ENCODE measurements at regions not wholly inside any gene's neighbourhood (a gene's known extent, or its start where the extent isn't known, plus 50 kb on each side); places are given as distances from the start of the nearest gene placed in this dataset.

GRCh38 chr10:6726924-6727323 is 146.8 kb upstream of the PRKCQ start:
- H3K9me3 ChIP-seq (ENCODE audit: insufficient read depth, low read length): no peaks in the 10 kb centered on the region
- H3K27me3 ChIP-seq (ENCODE audit: insufficient read depth, insufficient read length): no peaks in the 10 kb centered on the region
- no peak overlapping the region for H3K9ac ChIP-seq (ENCODE audit: insufficient read length, low read depth)
- H3K36me3 ChIP-seq (ENCODE audit: insufficient read depth, insufficient read length, low read length): no peaks in the 10 kb centered on the region
- TF ChIP-seq YY1 (IDR thresholded peaks at IDR 0.05; ENCODE audit: insufficient read depth, insufficient read length) (no peak), SUZ12 (IDR thresholded peaks at IDR 0.05; ENCODE audit: extremely low read depth, insufficient read depth, insufficient read length) (no peak), ZNF274 (IDR thresholded peaks at IDR 0.05; ENCODE audit: low read depth, low read length) (no peak)
- H3K4me1 ChIP-seq (ENCODE audit: insufficient read depth, insufficient read length): no peaks in the 10 kb centered on the region
- no peak for DNase-seq (ENCODE audit: low read depth, low spot score)
- H3K4me3 ChIP-seq (ENCODE audit: insufficient read length, low read depth): no peak overlapping the region

- Histone ChIP-seq H3K4me3 (ENCODE audit: insufficient read length, low read depth) (no peak overlapping the region), H3K36me3 (ENCODE audit: insufficient read depth, insufficient read length, low read length) (no peaks in the 10 kb centered on the region), H3K4me1 (ENCODE audit: insufficient read depth, insufficient read length) (no peaks in the 10 kb centered on the region), H3K9ac (ENCODE audit: insufficient read length, low read depth) (no peak overlapping the region), H3K9me3 (ENCODE audit: insufficient read depth, low read length) (peaks cover 8% of the 10 kb centered on the region; the same call in 1 of the 2 replicates), H3K27me3 (ENCODE audit: insufficient read depth, insufficient read length) (no peaks in the 10 kb centered on the region)
- DNase-seq (ENCODE audit: low read depth, low spot score): no peak
- no peak for TF ChIP-seq ZNF274 (IDR thresholded peaks at IDR 0.05; ENCODE audit: low read depth, low read length)
- TF ChIP-seq SUZ12 (IDR thresholded peaks at IDR 0.05; ENCODE audit: extremely low read depth, insufficient read depth, insufficient read length): no peak
- no peak for TF ChIP-seq YY1 (IDR thresholded peaks at IDR 0.05; ENCODE audit: insufficient read depth, insufficient read length)
These were observed 142.5 kb upstream of the PRKCQ start for GRCh38 chr10:6722616-6723004.

DNA sequence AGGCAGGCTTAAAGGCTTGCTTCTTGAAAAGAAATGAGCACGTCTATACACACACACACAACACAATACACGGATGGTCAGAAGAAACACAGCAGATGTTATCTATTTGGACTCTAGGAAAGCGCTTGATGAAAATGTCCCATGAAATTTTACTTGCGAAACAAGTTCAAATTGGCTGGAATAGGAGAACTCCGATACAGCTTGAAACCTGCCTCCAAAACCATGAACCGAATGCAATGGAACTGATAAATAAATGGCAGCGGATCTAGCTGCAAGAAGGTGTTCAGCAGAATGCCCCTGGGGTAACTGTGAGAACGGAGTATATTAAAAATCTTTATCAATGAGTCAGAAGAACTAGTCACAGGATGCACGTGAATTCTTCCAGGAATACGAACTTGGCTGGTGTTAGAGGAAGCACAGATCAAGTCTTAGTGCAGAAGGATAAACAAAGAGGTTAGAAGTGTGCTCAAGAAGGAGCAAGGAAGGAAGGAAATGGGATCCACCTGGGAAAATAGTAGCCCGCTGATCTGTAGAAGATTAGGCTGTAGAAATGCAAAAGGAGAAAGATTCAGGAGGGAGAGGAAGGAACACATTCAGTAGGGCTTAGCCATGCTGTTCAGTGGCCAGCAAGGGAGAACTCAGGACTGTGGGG is 142.0 kb upstream of the PRKCQ start:
- Histone ChIP-seq H3K36me3 (ENCODE audit: insufficient read depth, insufficient read length, low read length) (no peaks in the 10 kb centered on the region), H3K4me3 (ENCODE audit: insufficient read length, low read depth) (no peak overlapping the region), H3K9ac (ENCODE audit: insufficient read length, low read depth) (no peak overlapping the region), H3K9me3 (ENCODE audit: insufficient read depth, low read length) (peaks cover 8% of the 10 kb centered on the region; the same call in 1 of the 2 replicates), H3K4me1 (ENCODE audit: insufficient read depth, insufficient read length) (no peaks in the 10 kb centered on the region), H3K27me3 (ENCODE audit: insufficient read depth, insufficient read length) (no peaks in the 10 kb centered on the region)
- no peak for TF ChIP-seq ZNF274 (IDR thresholded peaks at IDR 0.05; ENCODE audit: low read depth, low read length)
- no peak for TF ChIP-seq SUZ12 (IDR thresholded peaks at IDR 0.05; ENCODE audit: extremely low read depth, insufficient read depth, insufficient read length)
- TF ChIP-seq YY1 (IDR thresholded peaks at IDR 0.05; ENCODE audit: insufficient read depth, insufficient read length): no peak
- no peak for DNase-seq (ENCODE audit: low read depth, low spot score)

DNA sequence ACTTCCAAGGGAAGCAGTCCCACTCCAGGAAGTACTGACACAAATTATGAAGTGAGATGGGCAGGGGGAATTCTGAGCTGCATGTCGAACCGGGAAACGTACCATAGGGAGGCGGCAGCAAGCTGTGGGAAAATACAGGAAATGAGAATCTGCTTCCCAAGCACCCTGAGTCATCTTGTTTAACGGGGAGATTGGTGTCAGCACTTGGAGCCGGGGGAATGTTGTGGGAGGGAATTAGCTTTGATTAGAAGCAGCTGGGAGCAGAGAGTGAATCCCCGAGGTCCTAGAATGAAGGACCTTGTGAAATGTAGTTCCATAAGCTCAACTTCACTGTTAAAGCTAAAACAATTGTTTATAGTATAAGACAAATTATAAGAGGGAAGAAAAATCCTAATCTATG is 141.4 kb upstream of the PRKCQ start:
- TF ChIP-seq ZNF274 (IDR thresholded peaks at IDR 0.05; ENCODE audit: low read depth, low read length) (no peak), SUZ12 (IDR thresholded peaks at IDR 0.05; ENCODE audit: extremely low read depth, insufficient read depth, insufficient read length) (no peak), YY1 (IDR thresholded peaks at IDR 0.05; ENCODE audit: insufficient read depth, insufficient read length) (no peak)
- Histone ChIP-seq H3K4me1 (ENCODE audit: insufficient read depth, insufficient read length) (no peaks in the 10 kb centered on the region), H3K9me3 (ENCODE audit: insufficient read depth, low read length) (peaks cover 8% of the 10 kb centered on the region; the same call in 1 of the 2 replicates), H3K9ac (ENCODE audit: insufficient read length, low read depth) (no peak overlapping the region), H3K4me3 (ENCODE audit: insufficient read length, low read depth) (no peak overlapping the region), H3K27me3 (ENCODE audit: insufficient read depth, insufficient read length) (no peaks in the 10 kb centered on the region), H3K36me3 (ENCODE audit: insufficient read depth, insufficient read length, low read length) (no peaks in the 10 kb centered on the region)
- no peak for DNase-seq (ENCODE audit: low read depth, low spot score)

DNA sequence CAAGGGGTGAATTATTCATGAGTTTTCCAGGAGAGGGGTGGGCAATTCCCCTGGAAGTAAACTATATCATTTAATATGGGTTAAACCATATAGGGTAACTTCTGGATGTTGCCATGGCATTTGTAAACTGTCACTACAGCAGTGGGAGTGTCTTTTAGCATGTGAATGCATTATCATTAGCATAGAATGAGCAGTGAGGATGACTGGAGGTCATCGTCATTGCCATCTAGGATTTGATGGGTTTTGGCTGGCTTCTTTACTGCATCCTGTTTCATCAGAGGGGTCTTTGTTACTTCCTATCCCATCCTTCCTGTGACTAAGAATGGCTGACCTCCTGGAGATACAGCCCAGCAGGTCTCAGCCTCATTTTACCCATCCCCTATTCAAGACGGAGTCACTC is 139.5 kb upstream of the PRKCQ start:
- no peaks in the 10 kb centered on the region for H3K36me3 ChIP-seq (ENCODE audit: insufficient read depth, insufficient read length, low read length)
- H3K9me3 ChIP-seq (ENCODE audit: insufficient read depth, low read length): peaks cover 8% of the 10 kb centered on the region; the same call in 1 of the 2 replicates
- TF ChIP-seq SUZ12 (IDR thresholded peaks at IDR 0.05; ENCODE audit: extremely low read depth, insufficient read depth, insufficient read length): no peak
- TF ChIP-seq ZNF274 (IDR thresholded peaks at IDR 0.05; ENCODE audit: low read depth, low read length): no peak
- no peak for TF ChIP-seq YY1 (IDR thresholded peaks at IDR 0.05; ENCODE audit: insufficient read depth, insufficient read length)
- H3K9ac ChIP-seq (ENCODE audit: insufficient read length, low read depth): no peak overlapping the region
- no peak for DNase-seq (ENCODE audit: low read depth, low spot score)
- no peaks in the 10 kb centered on the region for H3K4me1 ChIP-seq (ENCODE audit: insufficient read depth, insufficient read length)
- H3K4me3 ChIP-seq (ENCODE audit: insufficient read length, low read depth): no peak overlapping the region
- no peaks in the 10 kb centered on the region for H3K27me3 ChIP-seq (ENCODE audit: insufficient read depth, insufficient read length)

DNA sequence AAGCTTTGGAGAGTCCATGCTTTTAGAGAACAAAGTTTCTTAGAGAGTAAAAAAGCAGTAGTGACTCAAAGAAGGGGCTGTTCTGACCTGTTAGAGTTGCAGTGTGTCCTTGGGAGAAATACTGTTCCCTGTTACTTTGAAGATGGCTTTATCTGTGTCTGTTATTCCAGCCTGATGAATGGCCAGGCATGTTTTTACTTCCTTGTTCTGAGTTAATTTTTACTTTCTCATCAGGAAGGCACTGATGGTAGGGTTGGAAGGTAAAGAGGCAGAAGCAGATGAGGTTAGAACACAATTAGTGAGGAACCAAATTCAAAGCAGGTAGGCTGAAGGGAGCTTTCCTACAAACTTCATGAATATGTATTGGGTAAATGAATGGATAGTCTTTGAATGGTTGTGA is 138.5 kb upstream of the PRKCQ start:
- no peaks in the 10 kb centered on the region for H3K4me1 ChIP-seq (ENCODE audit: insufficient read depth, insufficient read length)
- H3K27me3 ChIP-seq (ENCODE audit: insufficient read depth, insufficient read length): no peaks in the 10 kb centered on the region
- peaks cover 8% of the 10 kb centered on the region; the same call in 1 of the 2 replicates for H3K9me3 ChIP-seq (ENCODE audit: insufficient read depth, low read length)
- no peak for DNase-seq (ENCODE audit: low read depth, low spot score)
- no peaks in the 10 kb centered on the region for H3K36me3 ChIP-seq (ENCODE audit: insufficient read depth, insufficient read length, low read length)
- no peak overlapping the region for H3K9ac ChIP-seq (ENCODE audit: insufficient read length, low read depth)
- no peak for TF ChIP-seq ZNF274 (IDR thresholded peaks at IDR 0.05; ENCODE audit: low read depth, low read length)
- no peak for TF ChIP-seq YY1 (IDR thresholded peaks at IDR 0.05; ENCODE audit: insufficient read depth, insufficient read length)
- no peak for TF ChIP-seq SUZ12 (IDR thresholded peaks at IDR 0.05; ENCODE audit: extremely low read depth, insufficient read depth, insufficient read length)
- no peak overlapping the region for H3K4me3 ChIP-seq (ENCODE audit: insufficient read length, low read depth)

DNA sequence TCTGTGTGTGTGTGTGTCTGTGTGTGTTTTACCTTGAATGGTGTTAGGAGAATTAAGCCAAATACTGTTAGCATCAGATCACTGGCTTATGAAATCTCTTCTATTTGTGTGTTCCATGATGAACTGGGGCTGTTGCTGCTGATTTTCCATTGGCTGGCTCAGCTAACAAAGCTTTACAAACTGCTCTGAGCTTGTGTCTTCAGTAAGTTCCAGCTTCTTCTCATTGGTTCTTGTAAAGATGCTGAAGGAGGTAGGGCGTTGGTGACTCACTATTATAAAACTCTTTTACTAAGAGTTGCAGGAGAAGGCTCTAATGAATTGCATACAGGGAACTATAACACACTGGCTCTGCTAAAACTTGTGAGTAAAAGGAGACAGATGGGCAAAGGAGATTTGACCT is 136.4 kb upstream of the PRKCQ start:
- no peaks in the 10 kb centered on the region for H3K36me3 ChIP-seq (ENCODE audit: insufficient read depth, insufficient read length, low read length)
- no peaks in the 10 kb centered on the region for H3K4me1 ChIP-seq (ENCODE audit: insufficient read depth, insufficient read length)
- TF ChIP-seq SUZ12 (IDR thresholded peaks at IDR 0.05; ENCODE audit: extremely low read depth, insufficient read depth, insufficient read length) (no peak), ZNF274 (IDR thresholded peaks at IDR 0.05; ENCODE audit: low read depth, low read length) (no peak), YY1 (IDR thresholded peaks at IDR 0.05; ENCODE audit: insufficient read depth, insufficient read length) (no peak)
- no peak overlapping the region for H3K9ac ChIP-seq (ENCODE audit: insufficient read length, low read depth)
- H3K27me3 ChIP-seq (ENCODE audit: insufficient read depth, insufficient read length): no peaks in the 10 kb centered on the region
- no peak for DNase-seq (ENCODE audit: low read depth, low spot score)
- peaks cover 8% of the 10 kb centered on the region; the same call in 1 of the 2 replicates for H3K9me3 ChIP-seq (ENCODE audit: insufficient read depth, low read length)
- no peak overlapping the region for H3K4me3 ChIP-seq (ENCODE audit: insufficient read length, low read depth)

Measured in NT2/D1 (cell line).